Panc1 (cell line): ENCODE measurements at regions not wholly inside any gene's neighbourhood (a gene's known extent, or its start where the extent isn't known, plus 50 kb on each side); places are given as distances from the start of the nearest gene placed in this dataset.

ENCODE experiments used
- POLR2AphosphoS5 ChIP-seq: IDR thresholded peaks from 2 replicates; pipeline ENCODE4 v1.6.1; 2012; ENCODE audit warnings: mild to moderate bottlenecking, low read depth, low read length, moderate library complexity
- TF ChIP-seq, protein P1 (sequence below): fragments of 450-650 bp; IDR thresholded peaks from 2 replicates; pipeline ENCODE4 v1.5.1; 2017; ENCODE audit warnings: mild to moderate bottlenecking

DNA sequence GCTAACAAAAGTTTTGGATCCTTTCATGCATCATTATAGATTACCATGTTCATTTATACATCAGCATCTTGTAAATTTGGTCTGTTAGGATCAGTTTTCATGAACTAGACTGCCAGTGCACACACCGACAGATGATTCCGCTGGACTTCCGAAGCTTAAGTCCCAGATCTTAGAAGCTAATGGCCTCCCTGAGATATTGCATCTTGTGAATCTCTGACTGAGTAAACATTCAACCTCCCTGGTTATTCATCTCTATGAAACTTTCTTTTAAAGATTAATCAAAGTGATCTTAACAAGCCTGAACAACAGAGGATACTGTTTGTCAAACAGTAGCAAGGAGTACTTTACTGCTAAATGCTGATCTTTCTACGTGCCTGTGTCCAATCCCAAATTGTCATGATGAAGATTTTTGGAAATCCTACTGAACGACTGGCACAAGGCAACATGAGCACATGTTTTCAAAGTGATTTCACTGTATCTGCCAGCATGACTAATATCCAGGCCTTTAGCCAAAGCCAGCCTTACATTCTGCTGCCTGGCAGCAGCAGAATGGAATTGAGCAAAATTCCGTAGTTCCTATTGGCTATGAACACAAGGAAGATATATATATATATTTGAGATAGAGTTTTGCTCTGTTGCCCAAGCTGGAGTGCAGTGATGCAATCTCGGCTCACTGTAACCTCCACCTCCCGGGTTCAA lies 91.3 kb upstream of the ANK3 start:
- TF ChIP-seq, protein P1, sequence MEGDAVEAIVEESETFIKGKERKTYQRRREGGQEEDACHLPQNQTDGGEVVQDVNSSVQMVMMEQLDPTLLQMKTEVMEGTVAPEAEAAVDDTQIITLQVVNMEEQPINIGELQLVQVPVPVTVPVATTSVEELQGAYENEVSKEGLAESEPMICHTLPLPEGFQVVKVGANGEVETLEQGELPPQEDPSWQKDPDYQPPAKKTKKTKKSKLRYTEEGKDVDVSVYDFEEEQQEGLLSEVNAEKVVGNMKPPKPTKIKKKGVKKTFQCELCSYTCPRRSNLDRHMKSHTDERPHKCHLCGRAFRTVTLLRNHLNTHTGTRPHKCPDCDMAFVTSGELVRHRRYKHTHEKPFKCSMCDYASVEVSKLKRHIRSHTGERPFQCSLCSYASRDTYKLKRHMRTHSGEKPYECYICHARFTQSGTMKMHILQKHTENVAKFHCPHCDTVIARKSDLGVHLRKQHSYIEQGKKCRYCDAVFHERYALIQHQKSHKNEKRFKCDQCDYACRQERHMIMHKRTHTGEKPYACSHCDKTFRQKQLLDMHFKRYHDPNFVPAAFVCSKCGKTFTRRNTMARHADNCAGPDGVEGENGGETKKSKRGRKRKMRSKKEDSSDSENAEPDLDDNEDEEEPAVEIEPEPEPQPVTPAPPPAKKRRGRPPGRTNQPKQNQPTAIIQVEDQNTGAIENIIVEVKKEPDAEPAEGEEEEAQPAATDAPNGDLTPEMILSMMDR = no peak
- no peak for TF ChIP-seq POLR2AphosphoS5
